IMR-90 (cell line): ENCODE measurements at regions not wholly inside any gene's neighbourhood (a gene's known extent, or its start where the extent isn't known, plus 50 kb on each side); places are given as distances from the start of the nearest gene placed in this dataset.

Experiments used
- ATAC-seq: fragments of 200-7000 bp; cut with Tn5 transposase; 2 replicates; pipeline ENCODE4 v1.9.1; 2020; ENCODE audit warnings: low read depth, mild to moderate bottlenecking, moderate library complexity
- BruUV-seq: library from RNA; stranded (reverse); fragments of 400-500 nt; replicated peaks from 2 replicates; lab custom pipeline; 2021; lab: Mats Ljungman, UMichigan
- CTCF ChIA-PET: fragments of 300-600 bp; formaldehyde crosslinking; extraction: SDS; loops from one replicate; lab custom pipeline; 2021; ENCODE audit warnings: antibody characterized with exemption; lab: Yijun Ruan, JAX
- POLR2A ChIA-PET: fragments of 300-600 bp; sonication (Branson Sonifier 250); formaldehyde crosslinking; loops from one replicate; lab custom pipeline; 2022; ENCODE audit warnings: antibody characterized with exemption; ENCODE audit not compliant: unreplicated experiment; lab: Charles Lee
- DNase-seq: peaks from one replicate; pipeline ENCODE4 v3.0.0; 2013
- H2AFZ ChIP-seq: replicated peaks from 2 replicates; pipeline ENCODE3; 2013; ENCODE audit warnings: low read length, mild to moderate bottlenecking; ENCODE audit not compliant: poor library complexity
- H2AK5ac ChIP-seq: 2 replicates; pipeline ENCODE4 v1.6.1; 2013; ENCODE audit warnings: low read depth, low read length, inconsistent platforms
- H2AK9ac ChIP-seq: replicated peaks from 2 replicates; pipeline ENCODE3; 2013; ENCODE audit warnings: mild to moderate bottlenecking, low read depth, low read length, moderate library complexity; ENCODE audit not compliant: poor library complexity
- H2BK120ac ChIP-seq: 2 replicates; pipeline ENCODE4 v1.6.1; 2013; ENCODE audit warnings: low read depth, low read length, inconsistent platforms
- H2BK15ac ChIP-seq: 3 replicates; pipeline ENCODE4 v1.6.1; 2013; ENCODE audit warnings: low read depth, low read length, inconsistent platforms
- H2BK20ac ChIP-seq: 2 replicates; pipeline ENCODE4 v1.6.1; 2013; ENCODE audit warnings: low read depth, mild to moderate bottlenecking, inconsistent platforms, low read length, moderate library complexity
- H2BK5ac ChIP-seq: 2 replicates; pipeline ENCODE4 v1.6.1; 2013; ENCODE audit warnings: mild to moderate bottlenecking, low read depth, low read length, inconsistent platforms; ENCODE audit not compliant: poor library complexity, severe bottlenecking
- H3K14ac ChIP-seq: replicated peaks from 2 replicates; pipeline ENCODE4 v1.6.1; 2013; ENCODE audit warnings: low read depth, low read length, inconsistent platforms
- H3K18ac ChIP-seq: 2 replicates; pipeline ENCODE4 v1.6.1; 2013; ENCODE audit warnings: low read depth, low read length, control low read depth
- H3K23ac ChIP-seq: 2 replicates; pipeline ENCODE4 v1.6.1; 2013; ENCODE audit warnings: low read depth, low read length, inconsistent platforms
- H3K27ac ChIP-seq: 2 replicates; pipeline ENCODE4 v1.5.1; 2013; ENCODE audit warnings: mild to moderate bottlenecking, control low read depth, low read length; ENCODE audit not compliant: insufficient read depth
- H3K27me3 ChIP-seq: 2 replicates; pipeline ENCODE4 v1.6.1; 2013; ENCODE audit warnings: low read length; ENCODE audit not compliant: control insufficient read depth, insufficient read depth
- H3K36me3 ChIP-seq: 2 replicates; pipeline ENCODE4 v1.6.1; 2013; ENCODE audit warnings: low read length, mixed read lengths; ENCODE audit not compliant: control insufficient read depth, insufficient read depth
- H3K4ac ChIP-seq: 2 replicates; pipeline ENCODE4 v1.6.1; 2013; ENCODE audit warnings: low read depth, low read length, inconsistent platforms
- H3K4me1 ChIP-seq: 2 replicates; pipeline ENCODE4 v1.6.1; 2013; ENCODE audit warnings: low read length, mixed read lengths; ENCODE audit not compliant: control insufficient read depth, insufficient read depth
- H3K4me2 ChIP-seq: 2 replicates; pipeline ENCODE4 v1.6.1; 2013; ENCODE audit warnings: low read depth, mild to moderate bottlenecking, control low read depth, low read length, moderate library complexity
- H3K4me3 ChIP-seq: 2 replicates; pipeline ENCODE4 v1.5.1; 2013; ENCODE audit warnings: low read depth, mild to moderate bottlenecking, control low read depth, low read length, moderate library complexity; ENCODE audit not compliant: insufficient read depth
- H3K56ac ChIP-seq: 2 replicates; pipeline ENCODE4 v1.6.1; 2013; ENCODE audit warnings: low read length, inconsistent platforms; ENCODE audit not compliant: insufficient read depth; ENCODE audit errors: extremely low read depth
- H3K79me1 ChIP-seq, 2 experiments: 2 replicates each; pipeline ENCODE4 v1.6.1; 2013; ENCODE audit warnings: low read length in 2 of 2, inconsistent platforms in 1 of 2, low read depth in 1 of 2
- H3K9ac ChIP-seq: 2 replicates; pipeline ENCODE4 v1.6.1; 2013; ENCODE audit warnings: low read depth, low read length, control low read depth
- H3K9me1 ChIP-seq: 2 replicates; pipeline ENCODE4 v1.6.1; 2013; ENCODE audit warnings: low read length, inconsistent platforms; ENCODE audit not compliant: insufficient read depth
- H3K9me3 ChIP-seq: 2 replicates; pipeline ENCODE4 v1.6.1; 2013; ENCODE audit warnings: low read length; ENCODE audit not compliant: control insufficient read depth, insufficient read depth
- H4K20me1 ChIP-seq: 2 replicates; pipeline ENCODE4 v1.6.1; 2013; ENCODE audit warnings: low read length, inconsistent platforms; ENCODE audit not compliant: insufficient read depth
- H4K5ac ChIP-seq: 2 replicates; pipeline ENCODE4 v1.6.1; 2013; ENCODE audit warnings: mild to moderate bottlenecking, low read depth, low read length, control low read depth
- H4K8ac ChIP-seq, 2 experiments: 2 replicates each; pipeline ENCODE4 v1.6.1; 2013; ENCODE audit warnings: low read depth in 2 of 2, low read length in 2 of 2, control low read depth in 1 of 2, inconsistent platforms in 1 of 2
- H4K91ac ChIP-seq: 2 replicates; pipeline ENCODE4 v1.6.1; 2013; ENCODE audit warnings: low read depth, low read length, inconsistent platforms; ENCODE audit not compliant: insufficient read depth
- CEBPB ChIP-seq: IDR thresholded peaks from 2 replicates; pipeline ENCODE4 v1.6.1; 2012; ENCODE audit warnings: low read depth, low read length, improper control_type of control experiment
- CHD1 ChIP-seq: IDR thresholded peaks from 2 replicates; pipeline ENCODE4 v1.6.1; 2012; ENCODE audit warnings: low read depth, low read length, improper control_type of control experiment
- MAFK ChIP-seq: IDR thresholded peaks from 2 replicates; pipeline ENCODE4 v1.6.1; 2012; ENCODE audit warnings: low read depth, low read length, improper control_type of control experiment
- MAZ ChIP-seq: IDR thresholded peaks from 2 replicates; pipeline ENCODE4 v1.6.1; 2012; ENCODE audit warnings: low read depth, mild to moderate bottlenecking, low read length, improper control_type of control experiment, moderate library complexity, borderline replicate concordance
- NFE2L2 ChIP-seq: fragments of 150-350 bp; IDR thresholded peaks from 2 replicates; pipeline ENCODE4 v1.6.1; 2016; ENCODE audit warnings: low read depth, mild to moderate bottlenecking, low read length
- RAD21 ChIP-seq: IDR thresholded peaks from 2 replicates; pipeline ENCODE4 v1.6.1; 2012; ENCODE audit warnings: low read length, improper control_type of control experiment
- WGBS, 2 experiments: methylation state at CpG; one replicate each; pipeline versions ENCODE4 v1.1.5 to v1.1.7; 2013; ENCODE audit warnings: missing lambda C conversion rate in 2 of 2; ENCODE audit not compliant: insufficient read length in 1 of 2; ENCODE audit errors: extremely low coverage in 2 of 2; 5-methylcytosine and 5-hydroxymethylcytosine counted together
- dilution Hi-C: fragments of 300-500 bp; cut with HindIII; formaldehyde crosslinking; loops from one replicate; pipeline ENCODE4 v1.14.3; 2018; ENCODE audit warnings: low sequenced_read_pairs; ENCODE audit not compliant: unreplicated experiment
- in situ Hi-C: fragments of 300-500 bp; cut with MboI; formaldehyde crosslinking; loops from 3 replicates; pipeline ENCODE4 v1.14.3; 2019; ENCODE audit warnings: low sequenced_read_pairs, inconsistent platforms, mixed read lengths
- intact Hi-C: fragments of 100-400 bp; cut with micrococcal nuclease; formaldehyde crosslinking; loops from 2 replicates; pipeline ENCODE4 v1.10.0; 2022

DNA sequence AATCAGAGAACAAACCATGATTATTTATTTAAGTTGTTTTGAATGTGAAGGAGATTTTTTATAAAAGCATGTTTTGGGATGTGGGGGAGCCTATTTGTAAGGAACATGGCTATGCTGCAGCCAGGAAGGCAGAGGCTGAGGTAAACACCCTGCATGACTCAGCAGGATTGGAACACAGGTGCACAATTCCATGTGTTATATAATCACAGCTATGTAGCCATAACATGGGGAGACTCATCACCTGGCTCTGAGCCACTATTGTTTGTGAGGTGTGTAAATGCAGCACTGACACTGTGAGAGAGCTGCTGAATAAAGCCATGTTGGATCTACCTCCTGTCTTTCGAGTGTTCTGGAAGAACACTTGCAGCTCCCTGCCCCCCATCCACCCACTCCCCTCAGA, 1009.8 kb downstream of the DNAH5 start:
- TF ChIP-seq NFE2L2 (peak; percentile 57; the same call in 1 of the 2 replicates), MAFK (no peak), CEBPB (no peak), RAD21 (no peak), MAZ (no peak), CHD1 (no peak)

More for the DNA sequence above, 1009.8 kb downstream of the DNAH5 start:
- Histone ChIP-seq H3K4me2 (no peak overlapping the region), H2AK9ac (no peak overlapping the region), H4K5ac (no peak overlapping the region), H3K4ac (no peak overlapping the region), H3K9ac (no peak overlapping the region), H2BK15ac (no peak overlapping the region), H3K36me3 (no peaks in the 10 kb centered on the region), H3K56ac (no peak overlapping the region), H4K8ac (no peak overlapping the region), H4K91ac (no peak overlapping the region), H3K4me1 (no peaks in the 10 kb centered on the region), H2AFZ (no peak overlapping the region), H3K27ac (no peak overlapping the region), H3K9me1 (no peaks in the 10 kb centered on the region), H3K18ac (no peak overlapping the region), H4K20me1 (no peaks in the 10 kb centered on the region), H3K14ac (no peak overlapping the region), H3K4me3 (no peak overlapping the region), H3K9me3 (peaks cover 20% of the 10 kb centered on the region; the same call in 1 of the 2 replicates), H3K27me3 (no peaks in the 10 kb centered on the region), H2BK5ac (no peak overlapping the region), H2AK5ac (no peak overlapping the region), H2BK120ac (no peak overlapping the region), H2BK20ac (no peak overlapping the region), H3K79me1 (no peaks in the 10 kb centered on the region), H3K23ac (no peak overlapping the region)
- in situ Hi-C loops (no loop called here), intact Hi-C loops (no loop called here), dilution Hi-C loops (no loop called here)
- ChIA-PET POLR2A (no interaction called here), CTCF (no interaction called here)
- no CpG with 5 or more reads among the region's 1 CpG for WGBS, 2 experiments
- ATAC-seq (no peak), DNase-seq (no peak)
- no TSS peak for BruUV-seq
